Body of pancreas (tissue), 4 donors: ENCODE measurements at regions not wholly inside any gene's neighbourhood (a gene's known extent, or its start where the extent isn't known, plus 50 kb on each side); places are given as distances from the start of the nearest gene placed in this dataset.

Source experiments
- CTCF ChIP-seq, 7 experiments: fragments of 450-650 bp in 4 of 7; fragments of 200-600 bp in 3 of 7; sonication (generic) in 3 of 7; IDR thresholded peaks; one replicate each; pipeline ENCODE4 v1.5.1; 2016 to 2019; ENCODE audit warnings: antibody characterized with exemption in 7 of 7
- POLR2A ChIP-seq, 3 donors: fragments of 450-650 bp; IDR thresholded peaks; one replicate each; pipeline ENCODE4 v1.6.1; 2016; ENCODE audit warnings: antibody characterized with exemption in 3 of 3, mild to moderate bottlenecking in 2 of 3

GRCh38 chr13:112131713-112132113 is 64.8 kb downstream of the SOX1 start:
- TF ChIP-seq CTCF (IDR thresholded peaks at IDR 0.05) (no peak), POLR2A (IDR thresholded peaks at IDR 0.05) (no peak)
